Adipose tissue (tissue), 3 donors: ENCODE measurements at regions not wholly inside any gene's neighbourhood (a gene's known extent, or its start where the extent isn't known, plus 50 kb on each side); places are given as distances from the start of the nearest gene placed in this dataset.

Source experiments
- H3K27ac ChIP-seq: one replicate; pipeline ENCODE4 v1.5.1; 2013; ENCODE audit warnings: low read depth, low read length
- WGBS, 3 donors: extraction: QIAGEN DNeasy Blood & Tissue Kit; methylation state at CpG; one replicate each; pipeline ENCODE4 v1.1.7; 2013; 5-methylcytosine and 5-hydroxymethylcytosine counted together
- donor health status: healthy with polysubstance abuse.
- donor health status: Bipolar disorder and iron deficiency.
- donor health status: healthy.

- no peak overlapping the region for H3K27ac ChIP-seq
- 87 to 93% (median 88%) methylated on average over 3 of the region's 3 CpGs for WGBS, 3 donors
These were observed 119.6 kb downstream of the MTX2 start for GRCh38 chr2:176388861-176389260.

DNA sequence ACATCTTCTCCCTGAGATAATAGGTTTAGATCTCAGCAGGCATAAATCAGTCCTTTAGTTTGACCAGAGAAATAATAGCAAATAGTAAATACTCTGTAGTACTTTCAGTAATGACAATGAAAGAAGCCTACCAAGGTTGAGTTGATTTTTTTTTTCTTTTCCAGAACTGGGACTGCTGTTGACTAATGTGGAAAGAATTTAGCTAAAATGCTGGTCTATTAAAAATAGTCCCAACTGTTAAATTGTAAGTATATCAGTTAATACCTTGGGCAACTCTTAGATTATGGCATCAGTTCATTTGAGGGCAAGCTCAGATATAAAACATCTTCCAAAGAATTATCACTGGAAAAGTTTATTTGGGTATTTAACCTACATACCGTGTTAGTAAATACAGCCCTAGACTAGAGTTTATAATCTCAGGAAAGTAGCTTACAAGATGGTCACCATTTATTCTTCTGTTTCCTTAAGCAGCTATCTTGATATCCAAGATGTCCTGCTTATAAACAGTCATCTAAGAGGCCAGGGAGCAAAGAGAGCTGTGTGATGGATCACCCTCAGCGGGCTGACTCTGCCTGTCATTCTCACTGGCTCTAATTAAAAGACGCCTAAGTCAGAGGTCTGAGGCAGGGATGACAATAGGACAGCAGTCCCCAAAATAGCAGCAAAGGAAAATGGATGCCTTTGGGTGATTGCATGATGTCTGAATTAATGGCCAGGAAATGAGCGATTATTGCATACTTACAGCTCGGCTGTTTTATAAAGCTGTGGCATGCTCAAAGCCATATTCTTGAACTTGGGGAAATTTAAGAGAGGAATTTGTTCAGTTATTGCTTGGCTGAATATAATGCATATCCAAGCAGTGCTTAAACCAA lies 121.3 kb downstream of the MTX2 start:
- WGBS, 3 donors = 59 to 75% (median 67%) methylated on average over 5 of the region's 5 CpGs
- H3K27ac ChIP-seq = no peak overlapping the region

DNA sequence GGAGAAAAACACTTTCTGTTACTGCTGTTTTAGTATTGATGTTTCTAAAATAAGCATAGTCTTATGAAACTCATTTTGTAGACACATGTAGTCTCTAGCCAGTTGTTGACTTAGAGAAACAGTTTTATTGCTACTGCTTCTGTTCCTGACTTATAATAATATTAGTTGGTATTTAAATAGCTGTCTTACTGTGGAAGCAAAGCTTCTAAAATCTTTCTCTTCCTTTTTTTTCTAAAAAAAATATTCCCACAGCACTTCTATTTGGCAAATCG lies 121.8 kb downstream of the MTX2 start:
- WGBS, 3 donors = 88 to 91% (median 89%) methylated on average over 1 of the region's 1 CpG
- H3K27ac ChIP-seq = no peak overlapping the region

DNA sequence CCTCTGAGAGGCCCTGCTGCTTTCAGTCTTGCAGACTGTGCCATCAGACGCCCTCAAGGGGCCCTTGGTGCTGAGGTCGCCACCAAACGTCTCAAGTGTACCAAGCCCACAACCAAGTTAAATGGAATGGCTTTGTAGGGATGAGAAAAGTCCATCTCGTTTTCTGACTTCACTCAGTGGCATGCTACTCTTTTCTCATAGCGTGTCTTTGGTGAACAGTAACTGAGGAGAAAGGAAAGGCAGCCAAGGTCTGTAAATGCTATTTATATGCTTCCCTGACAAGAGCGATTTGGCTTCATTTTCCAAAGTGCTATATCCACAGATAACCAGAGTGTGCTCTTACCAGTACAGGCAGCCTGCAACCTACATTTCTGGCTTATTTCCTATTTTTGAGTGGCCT lies 123.0 kb downstream of the MTX2 start:
- 73 to 79% (median 75%) methylated on average over 6 of the region's 6 CpGs for WGBS, 3 donors
- H3K27ac ChIP-seq = no peak overlapping the region

DNA sequence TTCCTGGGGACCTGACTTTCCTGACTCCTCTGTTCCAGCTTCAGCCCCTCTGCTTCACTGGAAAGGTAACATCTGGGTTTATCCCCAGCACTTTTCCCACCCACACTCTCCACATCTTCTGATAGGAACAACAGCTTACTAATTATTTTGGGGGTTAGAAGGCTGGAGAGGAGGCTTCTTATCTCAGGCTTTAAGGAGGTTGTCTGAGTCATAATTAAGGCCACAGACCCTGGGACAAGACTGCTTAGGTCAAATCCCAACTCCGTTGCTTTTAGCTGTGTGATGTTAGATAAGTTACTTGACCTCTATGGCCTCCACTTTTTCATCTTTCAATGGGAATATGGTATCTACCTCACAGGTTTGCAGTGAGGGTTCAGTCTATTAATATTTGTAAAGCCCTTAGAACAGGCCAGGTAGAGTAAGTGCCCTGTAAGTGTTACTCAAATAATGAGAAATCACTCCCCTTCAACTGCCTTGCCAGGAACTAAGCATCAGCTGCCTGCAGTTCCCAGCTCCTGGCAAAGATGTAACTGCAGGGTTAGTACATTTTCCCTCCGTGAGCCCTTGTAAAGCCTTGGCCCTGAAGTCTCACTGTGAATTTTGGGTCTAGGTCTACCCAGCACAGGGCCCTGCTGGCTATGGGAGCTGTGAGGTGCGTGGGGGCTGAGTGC lies 123.6 kb downstream of the MTX2 start:
- 71 to 89% (median 85%) methylated on average over 3 of the region's 3 CpGs for WGBS, 3 donors
- H3K27ac ChIP-seq = no peak overlapping the region

DNA sequence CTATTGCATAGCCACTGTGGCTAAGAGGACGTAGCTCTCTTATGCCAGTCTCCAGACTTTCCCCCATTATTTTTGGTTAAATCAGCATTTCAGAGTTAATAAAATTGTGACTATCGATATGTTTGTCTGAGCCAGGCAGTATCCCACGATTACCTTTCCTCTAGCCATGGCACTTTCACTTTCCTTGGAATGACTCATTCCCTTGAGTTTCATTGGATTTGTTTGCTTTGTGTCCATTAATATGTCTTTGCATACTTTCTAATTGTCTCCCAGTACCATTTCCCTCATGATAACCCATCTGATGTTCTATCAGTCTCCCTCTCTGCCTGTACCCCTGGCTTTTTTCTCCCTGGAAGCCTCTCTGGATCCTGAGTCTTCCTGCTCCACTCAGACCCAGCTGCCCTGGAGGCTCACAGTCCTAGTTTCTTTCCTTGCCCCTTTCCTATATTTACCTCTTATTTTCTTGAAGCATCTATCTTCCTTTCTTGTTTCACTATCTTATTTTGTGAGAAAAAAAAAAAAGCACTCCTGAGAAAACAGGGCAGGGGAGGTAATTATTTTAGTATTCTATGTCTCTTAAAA lies 126.1 kb downstream of the MTX2 start:
- H3K27ac ChIP-seq = no peak overlapping the region
- WGBS, 3 donors = 72 to 78% (median 78%) methylated on average over 3 of the region's 3 CpGs

- WGBS, 3 donors = 41 to 86% (median 74%) methylated on average over 2 of the region's 2 CpGs
- H3K27ac ChIP-seq = no peak overlapping the region
These were observed 129.2 kb downstream of the MTX2 start for GRCh38 chr2:176398243-176399073.

DNA sequence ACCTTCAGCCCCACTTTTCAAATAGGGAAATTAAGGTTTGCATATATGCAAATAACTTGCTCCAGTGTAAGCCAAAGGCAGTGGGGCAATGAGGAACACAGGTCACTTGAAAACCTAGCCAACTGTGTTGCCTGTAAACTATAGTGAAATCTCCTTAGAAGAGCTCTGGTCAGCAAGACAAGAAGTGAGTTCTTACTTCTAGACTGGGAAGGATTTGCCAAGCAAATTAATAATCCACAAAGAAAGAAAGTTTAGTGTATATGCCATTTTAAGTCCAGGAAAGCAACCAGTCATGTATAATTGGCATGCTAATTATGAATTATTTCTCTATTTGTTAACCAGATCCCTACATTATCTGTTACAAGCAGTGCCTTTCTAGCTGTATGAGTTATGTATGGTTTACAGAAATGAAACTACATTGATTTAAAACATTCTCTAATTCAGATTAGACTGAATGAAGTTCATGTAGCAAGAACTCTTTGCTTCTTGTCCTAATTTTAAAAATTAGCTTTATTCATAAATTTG lies 129.9 kb downstream of the MTX2 start:
- no peak overlapping the region for H3K27ac ChIP-seq

- H3K27ac ChIP-seq = no peak overlapping the region
- 71% methylated on average over 4 of the region's 4 CpGs; no CpG with 5 or more reads in 2 of the 3 donors for WGBS, 3 donors
These were observed 136.2 kb downstream of the MTX2 start for GRCh38 chr2:176405477-176405876.

DNA sequence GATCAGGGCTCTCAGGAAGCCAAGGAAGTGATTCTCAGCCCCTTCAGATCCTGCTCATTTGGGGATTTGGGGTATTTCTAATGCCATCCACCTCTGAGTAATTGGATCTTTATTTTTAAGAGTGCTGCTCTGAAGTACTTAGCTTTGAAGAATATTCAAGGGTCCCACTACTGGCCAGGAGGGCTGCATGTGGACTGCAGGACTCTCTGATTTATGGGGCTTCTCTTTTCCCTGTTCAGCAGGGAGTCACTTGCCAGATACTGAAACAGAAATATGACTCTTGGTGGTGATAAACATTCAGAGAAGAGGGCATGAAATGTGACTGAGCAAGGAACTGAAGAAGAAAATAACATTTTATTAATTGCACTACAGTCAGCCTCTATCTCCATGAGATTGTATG lies 138.5 kb downstream of the MTX2 start:
- no peak overlapping the region for H3K27ac ChIP-seq

DNA sequence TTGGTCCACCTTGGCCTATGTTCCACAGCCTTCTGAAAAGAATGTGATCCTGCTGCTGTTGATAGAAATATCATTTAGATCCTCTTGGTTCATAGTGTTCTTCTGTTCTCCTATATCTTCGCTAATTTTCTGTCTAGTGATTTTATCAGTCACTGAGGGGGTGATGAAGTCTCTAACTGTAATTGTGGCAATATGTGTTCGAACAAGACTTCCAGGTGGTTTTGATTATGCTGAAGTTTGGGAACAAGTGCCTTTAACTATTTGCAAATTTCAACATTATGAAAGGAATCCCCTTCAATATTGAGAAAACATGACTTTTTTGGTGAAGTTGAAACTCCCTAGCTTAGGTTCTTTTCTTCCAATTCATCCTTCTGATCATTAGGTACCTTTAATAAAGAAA lies 140.4 kb downstream of the MTX2 start:
- WGBS, 3 donors = 87 to 94% (median 88%) methylated on average over 2 of the region's 2 CpGs

GRCh38 chr2:176412136-176412535 lies 142.9 kb downstream of the MTX2 start:
- no peak overlapping the region for H3K27ac ChIP-seq

More for the DNA sequence above, 140.4 kb downstream of the MTX2 start:
- no peak overlapping the region for H3K27ac ChIP-seq

DNA sequence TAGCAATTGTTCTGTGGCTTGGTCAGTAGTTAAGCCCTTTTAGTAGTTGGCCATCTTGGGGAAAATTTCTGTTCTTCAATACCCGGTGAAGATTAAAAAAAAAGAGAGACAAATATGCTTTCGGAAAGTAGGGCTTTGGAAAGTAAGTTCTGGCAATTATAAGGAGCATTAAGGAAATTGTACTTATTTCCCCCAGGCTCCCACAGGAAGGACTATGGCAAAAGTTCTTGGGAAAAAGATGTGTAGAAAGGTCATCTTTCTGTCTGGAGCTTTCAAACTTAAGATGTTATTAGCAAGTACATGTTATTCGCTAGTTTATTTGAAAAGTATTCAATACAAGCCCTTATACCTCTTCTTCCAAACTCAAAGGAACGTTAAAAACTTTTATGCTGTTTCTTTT lies 144.5 kb downstream of the MTX2 start:
- 61 to 70% (median 67%) methylated on average over 4 of the region's 4 CpGs for WGBS, 3 donors
- no peak overlapping the region for H3K27ac ChIP-seq

DNA sequence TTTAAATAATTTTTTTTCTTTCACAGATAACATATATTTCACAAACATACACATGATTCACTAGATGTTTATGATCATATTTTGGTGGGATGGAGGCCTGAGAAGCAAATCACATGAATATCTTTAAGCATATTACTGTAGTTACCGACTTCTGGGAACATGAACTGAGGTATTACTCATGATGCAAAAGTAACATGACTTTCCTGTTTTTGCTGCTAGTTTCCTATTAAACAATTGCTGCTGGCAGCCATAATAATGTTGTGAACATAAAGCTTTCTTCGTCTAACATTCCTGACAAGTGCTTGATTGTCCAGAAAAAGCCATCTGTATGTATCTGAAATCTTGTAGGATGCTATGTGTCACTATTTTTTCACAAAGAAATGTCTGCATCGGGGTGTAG lies 145.4 kb downstream of the MTX2 start:
- WGBS, 3 donors = 63 to 81% (median 73%) methylated on average over 3 of the region's 3 CpGs
- no peak overlapping the region for H3K27ac ChIP-seq

GRCh38 chr2:176415174-176415895 lies 146.1 kb downstream of the MTX2 start:
- H3K27ac ChIP-seq = no peak overlapping the region
- 67 to 74% (median 73%) methylated on average over 8 of the region's 8 CpGs for WGBS, 3 donors

GRCh38 chr2:176415937-176416499 lies 146.8 kb downstream of the MTX2 start:
- WGBS, 3 donors = 74 to 84% (median 80%) methylated on average over 3 of the region's 3 CpGs
- H3K27ac ChIP-seq = no peak overlapping the region

DNA sequence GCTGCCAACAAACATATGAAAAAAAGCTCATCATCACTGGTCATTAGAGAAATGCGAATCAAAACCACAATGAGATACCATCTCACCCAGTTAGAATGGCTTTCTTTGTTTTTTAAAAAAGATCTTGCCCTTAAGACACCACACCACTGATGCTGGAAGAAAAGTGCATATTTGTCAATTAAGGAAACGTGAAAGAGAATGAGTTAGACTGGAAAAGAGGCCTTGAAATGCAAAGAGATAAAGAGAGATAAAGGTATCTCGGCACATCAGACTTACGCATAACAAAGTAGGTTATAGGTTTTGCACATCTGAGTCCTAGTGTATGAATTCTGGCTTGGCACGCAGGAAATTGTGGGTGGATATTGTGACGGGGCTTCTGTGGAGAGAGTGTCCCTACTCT lies 149.5 kb downstream of the MTX2 start:
- H3K27ac ChIP-seq = no peak overlapping the region
- 86 to 95% (median 92%) methylated on average over 6 of the region's 6 CpGs for WGBS, 3 donors

GRCh38 chr2:176419591-176420071 lies 150.4 kb downstream of the MTX2 start:
- WGBS, 3 donors = 63 to 69% (median 68%) methylated on average over 4 of the region's 4 CpGs
- H3K27ac ChIP-seq = no peak overlapping the region
